ENCODE measurements at regions not wholly inside any gene's neighbourhood (a gene's known extent, or its start where the extent isn't known, plus 50 kb on each side); places are given as distances from the start of the nearest gene placed in this dataset.

DNA sequence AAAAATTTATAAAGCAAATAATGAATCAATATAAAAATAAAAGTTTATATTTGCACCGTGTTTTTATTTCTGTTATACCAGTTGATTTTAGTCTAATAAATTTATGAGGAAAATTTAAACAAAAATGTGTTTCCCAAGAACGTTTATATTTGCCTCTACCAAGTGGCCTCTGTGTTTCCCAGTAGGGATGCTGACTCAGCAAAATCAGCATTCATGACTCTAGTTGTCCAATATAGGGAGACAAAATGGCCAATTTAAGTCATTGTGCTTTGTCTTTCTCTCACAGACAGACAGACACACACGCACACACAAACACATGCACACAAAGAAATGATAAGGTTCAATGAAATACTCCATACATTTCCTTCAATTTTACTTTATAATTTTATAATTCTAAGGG is 942.5 kb upstream of the ZWINT start:
- Histone ChIP-seq H3K36me3 (ENCODE audit: insufficient read depth, low read length, poor library complexity, severe bottlenecking) (no peaks in the 10 kb centered on the region), H3K4me1 (ENCODE audit: insufficient read depth, low read length, poor library complexity, severe bottlenecking) (no peaks in the 10 kb centered on the region), H3K9me3 (ENCODE audit: low read depth, low read length, poor library complexity, severe bottlenecking) (peaks cover 8% of the 10 kb centered on the region), H3K27ac (ENCODE audit: low read depth, low read length, poor library complexity, severe bottlenecking) (no peak overlapping the region), H3K27me3 (replicated peaks; ENCODE audit: insufficient read depth, low read depth, low read length, poor library complexity) (no peaks in the 10 kb centered on the region), H3K4me3 (ENCODE audit: low read depth, low read length, poor library complexity, severe bottlenecking) (no peak overlapping the region)
- TF ChIP-seq CTCF (conservative IDR thresholded peaks at IDR 0.05; ENCODE audit: low read depth, low read length) (no peak), EZH2 (IDR thresholded peaks at IDR 0.05; ENCODE audit: borderline replicate concordance, low read depth, low read length, poor library complexity, severe bottlenecking) (no peak)
- DNase-seq (ENCODE audit: low spot score) = no peak
- CTCF ChIA-PET = no interaction called here
- POLR2A ChIA-PET (ENCODE audit: low non-redundant PET) = no interaction called here
- intact Hi-C loops (cut with micrococcal nuclease; ENCODE audit: unreplicated experiment) = no loop called here
- BruUV-seq (replicated peaks) = no TSS peak

GRCh38 chr10:57300718-57301117 is 939.7 kb upstream of the ZWINT start:
- no peaks in the 10 kb centered on the region for H3K36me3 ChIP-seq (ENCODE audit: insufficient read depth, low read length, poor library complexity, severe bottlenecking)
- peaks cover 5% of the 10 kb centered on the region for H3K9me3 ChIP-seq (ENCODE audit: low read depth, low read length, poor library complexity, severe bottlenecking)
- no peak overlapping the region for H3K4me3 ChIP-seq (ENCODE audit: low read depth, low read length, poor library complexity, severe bottlenecking)
- intact Hi-C loops (cut with micrococcal nuclease; ENCODE audit: unreplicated experiment) = no loop called here
- no peak for TF ChIP-seq EZH2 (IDR thresholded peaks at IDR 0.05; ENCODE audit: borderline replicate concordance, low read depth, low read length, poor library complexity, severe bottlenecking)
- no peak for TF ChIP-seq CTCF (conservative IDR thresholded peaks at IDR 0.05; ENCODE audit: low read depth, low read length)
- H3K4me1 ChIP-seq (ENCODE audit: insufficient read depth, low read length, poor library complexity, severe bottlenecking) = no peaks in the 10 kb centered on the region
- BruUV-seq (replicated peaks) = no TSS peak
- ChIA-PET CTCF (no interaction called here), POLR2A (ENCODE audit: low non-redundant PET) (no interaction called here)
- no peak overlapping the region for H3K27ac ChIP-seq (ENCODE audit: low read depth, low read length, poor library complexity, severe bottlenecking)
- DNase-seq (ENCODE audit: low spot score) = no peak
- H3K27me3 ChIP-seq (replicated peaks; ENCODE audit: insufficient read depth, low read depth, low read length, poor library complexity) = no peaks in the 10 kb centered on the region

- Histone ChIP-seq H3K36me3 (ENCODE audit: insufficient read depth, low read length, poor library complexity, severe bottlenecking) (no peaks in the 10 kb centered on the region), H3K27ac (ENCODE audit: low read depth, low read length, poor library complexity, severe bottlenecking) (no peak overlapping the region), H3K27me3 (replicated peaks; ENCODE audit: insufficient read depth, low read depth, low read length, poor library complexity) (no peaks in the 10 kb centered on the region), H3K4me1 (ENCODE audit: insufficient read depth, low read length, poor library complexity, severe bottlenecking) (no peaks in the 10 kb centered on the region), H3K4me3 (ENCODE audit: low read depth, low read length, poor library complexity, severe bottlenecking) (no peak overlapping the region), H3K9me3 (ENCODE audit: low read depth, low read length, poor library complexity, severe bottlenecking) (peaks cover 15% of the 10 kb centered on the region)
- intact Hi-C loops (cut with micrococcal nuclease; ENCODE audit: unreplicated experiment) = no loop called here
- no TSS peak for BruUV-seq (replicated peaks)
- DNase-seq (ENCODE audit: low spot score) = no peak
- POLR2A ChIA-PET (ENCODE audit: low non-redundant PET) = no interaction called here
- CTCF ChIA-PET = no interaction called here
- no peak for TF ChIP-seq CTCF (conservative IDR thresholded peaks at IDR 0.05; ENCODE audit: low read depth, low read length)
- no peak for TF ChIP-seq EZH2 (IDR thresholded peaks at IDR 0.05; ENCODE audit: borderline replicate concordance, low read depth, low read length, poor library complexity, severe bottlenecking)
Measured at GRCh38 chr10:57294698-57295097, 933.6 kb upstream of the ZWINT start.
